Natural killer cell (primary cell): ENCODE measurements at regions not wholly inside any gene's neighbourhood (a gene's known extent, or its start where the extent isn't known, plus 50 kb on each side); places are given as distances from the start of the nearest gene placed in this dataset.

Experiments used
- ATAC-seq, 3 donors: fragments of 150-1000 bp in 2 of 3; fragments of 200-7000 bp in 1 of 3; cut with Tn5 transposase; 1 replicate in 1 of 3; 2 replicates in 2 of 3; pipeline ENCODE4 v1.10.0; 2021; ENCODE audit warnings: mild to moderate bottlenecking in 2 of 3, moderate library complexity in 2 of 3
- DNase-seq, 2 donors: peaks; one replicate each; pipeline versions ENCODE4 v3.0.0 to v3.0.0-alpha.2; 2013 to 2021; ENCODE audit warnings: mixed read lengths in 1 of 2
- H3K27ac ChIP-seq: one replicate; pipeline ENCODE4 v1.5.1; 2013; ENCODE audit warnings: mild to moderate bottlenecking, low read length
- H3K27me3 ChIP-seq: one replicate; pipeline ENCODE4 v1.6.1; 2013; ENCODE audit warnings: low read length; ENCODE audit not compliant: control insufficient read depth, insufficient read depth
- H3K36me3 ChIP-seq: one replicate; pipeline ENCODE4 v1.6.1; 2013; ENCODE audit warnings: low read length; ENCODE audit not compliant: control insufficient read depth, insufficient read depth
- H3K4me1 ChIP-seq: one replicate; pipeline ENCODE4 v1.6.1; 2013; ENCODE audit warnings: low read length; ENCODE audit not compliant: control insufficient read depth, insufficient read depth
- H3K4me3 ChIP-seq: one replicate; pipeline ENCODE4 v1.5.1; 2013; ENCODE audit warnings: low read length
- H3K9me3 ChIP-seq: one replicate; pipeline ENCODE4 v1.6.1; 2013; ENCODE audit warnings: low read length; ENCODE audit not compliant: control insufficient read depth, insufficient read depth
- H3K27ac Mint-ChIP-seq, 2 donors: one replicate each; pipeline ENCODE4 v1.8.0; 2022; ENCODE audit warnings: mild to moderate bottlenecking in 2 of 2, mixed read lengths in 2 of 2, moderate library complexity in 1 of 2
- H3K27me3 Mint-ChIP-seq, 2 donors: one replicate each; pipeline ENCODE4 v1.8.0; 2022; ENCODE audit warnings: low read depth in 2 of 2, mixed read lengths in 2 of 2
- H3K36me3 Mint-ChIP-seq: one replicate; pipeline ENCODE4 v1.8.0; 2022; ENCODE audit warnings: mixed read lengths
- H3K4me1 Mint-ChIP-seq, 2 donors: one replicate each; pipeline ENCODE4 v1.8.0; 2022; ENCODE audit warnings: mixed read lengths in 2 of 2
- H3K4me3 Mint-ChIP-seq: one replicate; pipeline ENCODE4 v1.8.0; 2022; ENCODE audit warnings: mild to moderate bottlenecking, moderate library complexity, mixed read lengths
- H3K9me3 Mint-ChIP-seq, 2 donors: one replicate each; pipeline ENCODE4 v1.8.0; 2022; ENCODE audit warnings: mixed read lengths in 2 of 2
- WGBS: methylation state at CpG from one replicate; pipeline ENCODE4 v1.1.7; 2013; ENCODE audit warnings: missing lambda C conversion rate; ENCODE audit not compliant: insufficient coverage; 5-methylcytosine and 5-hydroxymethylcytosine counted together
- intact Hi-C: fragments of 100-400 bp; cut with micrococcal nuclease; formaldehyde crosslinking; loops from one replicate; pipeline ENCODE4 v1.14.2; 2022
- TF ChIP-seq, protein P1 (sequence below): fragments of 200-600 bp; IDR thresholded peaks from one replicate; pipeline ENCODE4 v1.8.0; 2022; ENCODE audit warnings: antibody characterized with exemption

DNA sequence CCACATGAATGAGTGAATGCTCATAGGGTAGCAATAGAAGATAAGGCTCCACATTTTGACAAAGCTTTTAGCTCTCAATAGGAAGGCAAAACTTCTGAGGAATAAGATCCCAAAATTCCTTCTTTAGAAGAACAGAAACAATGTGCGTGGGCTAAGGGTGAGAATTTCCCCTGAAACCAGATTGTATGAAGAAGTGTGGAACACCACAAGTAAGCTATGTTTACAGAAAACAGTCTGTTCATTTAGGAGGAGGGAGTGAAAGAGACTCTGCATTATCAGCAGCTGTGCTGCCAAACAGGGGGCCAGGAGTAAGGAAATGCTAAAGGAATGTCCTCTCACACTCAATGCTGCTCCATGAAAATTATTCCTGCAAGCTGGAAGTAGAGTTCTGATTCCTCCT is 851.6 kb downstream of the CENPC start:
- intact Hi-C loops, result no loop called here
- Histone ChIP-seq H3K4me3 (no peak overlapping the region), H3K27ac (no peak overlapping the region), H3K36me3 (no peaks in the 10 kb centered on the region), H3K27me3 (no peaks in the 10 kb centered on the region), H3K9me3 (no peaks in the 10 kb centered on the region), H3K4me1 (no peaks in the 10 kb centered on the region)
- Mint-ChIP-seq H3K27ac (no peak overlapping the region), H3K4me3 (no peak overlapping the region), H3K36me3 (no peaks in the 10 kb centered on the region), H3K9me3 (peaks cover 11 to 13% of the 10 kb centered on the region in 2 donors), H3K4me1 (no peaks in the 10 kb centered on the region), H3K27me3 (no peaks in the 10 kb centered on the region)
- TF ChIP-seq, protein P1, sequence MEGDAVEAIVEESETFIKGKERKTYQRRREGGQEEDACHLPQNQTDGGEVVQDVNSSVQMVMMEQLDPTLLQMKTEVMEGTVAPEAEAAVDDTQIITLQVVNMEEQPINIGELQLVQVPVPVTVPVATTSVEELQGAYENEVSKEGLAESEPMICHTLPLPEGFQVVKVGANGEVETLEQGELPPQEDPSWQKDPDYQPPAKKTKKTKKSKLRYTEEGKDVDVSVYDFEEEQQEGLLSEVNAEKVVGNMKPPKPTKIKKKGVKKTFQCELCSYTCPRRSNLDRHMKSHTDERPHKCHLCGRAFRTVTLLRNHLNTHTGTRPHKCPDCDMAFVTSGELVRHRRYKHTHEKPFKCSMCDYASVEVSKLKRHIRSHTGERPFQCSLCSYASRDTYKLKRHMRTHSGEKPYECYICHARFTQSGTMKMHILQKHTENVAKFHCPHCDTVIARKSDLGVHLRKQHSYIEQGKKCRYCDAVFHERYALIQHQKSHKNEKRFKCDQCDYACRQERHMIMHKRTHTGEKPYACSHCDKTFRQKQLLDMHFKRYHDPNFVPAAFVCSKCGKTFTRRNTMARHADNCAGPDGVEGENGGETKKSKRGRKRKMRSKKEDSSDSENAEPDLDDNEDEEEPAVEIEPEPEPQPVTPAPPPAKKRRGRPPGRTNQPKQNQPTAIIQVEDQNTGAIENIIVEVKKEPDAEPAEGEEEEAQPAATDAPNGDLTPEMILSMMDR, result no peak
- DNase-seq (no peak), ATAC-seq (no peak)
- WGBS, result 88% methylated on average over 1 of the region's 1 CpG

DNA sequence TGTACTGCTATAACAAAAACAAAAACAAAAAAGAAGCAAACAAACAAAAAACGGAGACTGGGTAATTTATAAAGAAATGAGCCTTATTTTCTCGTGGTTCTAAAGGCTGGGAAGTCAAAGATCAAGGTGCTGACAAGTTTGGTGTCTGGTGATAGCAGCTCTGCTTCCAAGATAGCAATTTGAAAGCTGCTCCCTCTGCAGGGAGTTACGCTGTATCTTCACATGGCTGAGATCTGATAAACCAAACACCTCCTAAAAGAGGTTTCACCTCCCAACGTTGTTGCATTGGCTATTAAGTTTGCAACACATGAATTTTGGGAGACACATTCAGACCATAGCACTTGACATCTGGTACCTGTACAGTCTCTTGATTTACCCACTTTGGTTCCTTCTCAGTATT is 854.2 kb downstream of the CENPC start:
- Mint-ChIP-seq H3K4me1 (no peaks in the 10 kb centered on the region), H3K36me3 (no peaks in the 10 kb centered on the region), H3K9me3 (peaks cover 8 to 9% of the 10 kb centered on the region in 2 donors), H3K27me3 (no peaks in the 10 kb centered on the region), H3K27ac (no peak overlapping the region), H3K4me3 (no peak overlapping the region)
- intact Hi-C loops, result no loop called here
- DNase-seq (no peak), ATAC-seq (no peak)
- H3K36me3 ChIP-seq, result no peaks in the 10 kb centered on the region
- no peaks in the 10 kb centered on the region for H3K4me1 ChIP-seq
- H3K27ac ChIP-seq, result no peak overlapping the region
- H3K4me3 ChIP-seq, result no peak overlapping the region
- H3K27me3 ChIP-seq, result no peaks in the 10 kb centered on the region
- TF ChIP-seq, protein P1, result no peak
- 51% methylated on average over 4 of the region's 4 CpGs for WGBS
- H3K9me3 ChIP-seq, result no peaks in the 10 kb centered on the region

DNA sequence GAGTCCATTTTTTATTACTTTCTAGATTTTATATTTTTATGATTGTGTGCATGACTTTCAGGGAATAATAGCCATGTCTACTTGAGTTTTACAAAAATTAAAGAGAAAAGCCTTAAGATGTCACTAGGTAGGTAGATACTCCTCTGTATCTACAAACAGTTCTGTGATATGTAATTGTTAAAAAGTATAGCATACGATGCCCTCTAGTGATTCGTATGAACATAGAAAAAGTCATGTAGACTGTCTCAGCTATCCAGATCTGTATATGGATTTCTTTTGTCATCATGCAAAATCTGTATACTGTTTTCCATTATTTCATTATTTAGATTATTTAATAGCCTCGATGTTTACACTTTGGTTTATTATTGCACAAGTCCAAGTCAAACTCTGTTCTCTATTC is 856.6 kb downstream of the CENPC start:
- DNase-seq, result no peak
- H3K9me3 ChIP-seq, result no peaks in the 10 kb centered on the region
- intact Hi-C loops, result no loop called here
- Mint-ChIP-seq H3K36me3 (no peaks in the 10 kb centered on the region), H3K4me1 (no peaks in the 10 kb centered on the region), H3K27ac (no peak overlapping the region), H3K4me3 (no peak overlapping the region), H3K9me3 (peaks cover 5 to 8% of the 10 kb centered on the region in 2 donors), H3K27me3 (no peaks in the 10 kb centered on the region)
- no peaks in the 10 kb centered on the region for H3K4me1 ChIP-seq
- TF ChIP-seq, protein P1, result no peak
- WGBS, result 40% methylated on average over 2 of the region's 3 CpGs
- H3K4me3 ChIP-seq, result no peak overlapping the region
- no peaks in the 10 kb centered on the region for H3K27me3 ChIP-seq
- H3K27ac ChIP-seq, result no peak overlapping the region
- no peak for ATAC-seq
- no peaks in the 10 kb centered on the region for H3K36me3 ChIP-seq

DNA sequence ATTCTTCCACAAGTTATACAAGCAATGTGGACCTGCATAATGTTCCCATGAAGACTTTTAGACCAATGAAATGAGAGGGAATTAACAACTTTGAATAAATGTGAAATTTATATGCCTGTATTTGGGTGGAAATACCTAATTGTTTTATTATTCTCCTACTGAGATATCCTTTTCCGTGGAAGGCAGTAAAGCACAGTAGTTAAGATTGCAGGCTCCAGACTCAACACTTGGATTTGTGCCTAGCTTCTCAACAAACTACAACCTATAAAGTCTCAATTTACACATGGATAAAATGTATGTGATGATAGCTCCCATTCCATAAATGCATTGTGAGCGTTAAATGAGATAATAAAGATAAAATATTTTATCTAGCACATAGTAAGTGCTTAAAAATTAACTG is 857.8 kb downstream of the CENPC start:
- Histone ChIP-seq H3K36me3 (no peaks in the 10 kb centered on the region), H3K4me1 (no peaks in the 10 kb centered on the region), H3K27me3 (no peaks in the 10 kb centered on the region), H3K27ac (no peak overlapping the region), H3K4me3 (no peak overlapping the region), H3K9me3 (no peaks in the 10 kb centered on the region)
- Mint-ChIP-seq H3K9me3 (peaks cover 5 to 8% of the 10 kb centered on the region in 2 donors), H3K27ac (no peak overlapping the region), H3K4me3 (no peak overlapping the region), H3K4me1 (no peaks in the 10 kb centered on the region), H3K27me3 (no peaks in the 10 kb centered on the region), H3K36me3 (no peaks in the 10 kb centered on the region)
- ATAC-seq (no peak), DNase-seq (no peak)
- intact Hi-C loops, result no loop called here
- no CpG with 5 or more reads among the region's 2 CpGs for WGBS
- TF ChIP-seq, protein P1, result no peak
